H1 (cell line): ENCODE measurements at regions not wholly inside any gene's neighbourhood (a gene's known extent, or its start where the extent isn't known, plus 50 kb on each side); places are given as distances from the start of the nearest gene placed in this dataset.

Experiments
- CTCF ChIA-PET: fragments of 300-600 bp; sonication (Branson Sonifier 250); formaldehyde crosslinking; loops from one replicate; lab custom pipeline; 2021; ENCODE audit not compliant: partially characterized antibody; lab: Charles Lee
- POLR2A ChIA-PET: fragments of 300-600 bp; sonication (Branson Sonifier 250); formaldehyde crosslinking; loops from one replicate; lab custom pipeline; 2021; ENCODE audit warnings: inconsistent platforms; ENCODE audit not compliant: partially characterized antibody; lab: Charles Lee
- DNase-seq, 2 experiments: peaks; one replicate each; pipeline versions ENCODE4 v3.0.0 to v3.0.0-alpha.2; 2010 to 2022; ENCODE audit warnings: low spot score in 2 of 2, low read depth in 1 of 2, mixed read lengths in 1 of 2
- FAIRE-seq: peaks from 2 replicates; lab custom pipeline; 2011; peaks lifted over from hg19 to GRCh38; lab: Jason Lieb, UNC
- H2AFZ ChIP-seq: 2 replicates; pipeline ENCODE4 v1.8.1; 2012; ENCODE audit warnings: low read length, inconsistent platforms
- H2AK5ac ChIP-seq: 2 replicates; pipeline ENCODE4 v1.6.1; 2013; ENCODE audit warnings: low read depth, low read length
- H2BK120ac ChIP-seq: replicated peaks from 2 replicates; pipeline ENCODE3; 2013; ENCODE audit warnings: low read depth, low read length, inconsistent platforms
- H2BK12ac ChIP-seq: 2 replicates; pipeline ENCODE4 v1.6.1; 2013; ENCODE audit warnings: low read depth, low read length
- H2BK15ac ChIP-seq: 2 replicates; pipeline ENCODE4 v1.6.1; 2013; ENCODE audit warnings: low read length
- H2BK20ac ChIP-seq: 2 replicates; pipeline ENCODE4 v1.6.1; 2013; ENCODE audit warnings: low read length
- H2BK5ac ChIP-seq: 2 replicates; pipeline ENCODE4 v1.6.1; 2013; ENCODE audit warnings: low read depth, low read length
- H3K14ac ChIP-seq: 2 replicates; pipeline ENCODE4 v1.6.1; 2013; ENCODE audit warnings: inconsistent platforms; ENCODE audit not compliant: insufficient read length
- H3K18ac ChIP-seq: 2 replicates; pipeline ENCODE4 v1.6.1; 2013; ENCODE audit warnings: low read length; ENCODE audit errors: extremely low read depth
- H3K23ac ChIP-seq: 2 replicates; pipeline ENCODE4 v1.6.1; 2013; ENCODE audit warnings: inconsistent platforms; ENCODE audit not compliant: insufficient read length
- H3K23me2 ChIP-seq: 2 replicates; pipeline ENCODE4 v1.6.1; 2013; ENCODE audit warnings: low read depth, low read length
- H3K27ac ChIP-seq: 2 replicates; pipeline ENCODE4 v1.6.1; 2011; ENCODE audit warnings: low read depth, low read length, inconsistent platforms
- H3K27me3 ChIP-seq, 4 experiments: replicated peaks in 1 of 4; 1 replicate in 1 of 4; 2 replicates in 3 of 4; pipeline versions ENCODE4 v1.6.1 to v1.8.1; 2011 to 2013; ENCODE audit warnings: low read length in 3 of 4, mild to moderate bottlenecking in 3 of 4, inconsistent platforms in 2 of 4, mixed read lengths in 2 of 4, moderate library complexity in 1 of 4; ENCODE audit not compliant: control insufficient read depth in 3 of 4, insufficient read depth in 3 of 4; ENCODE audit errors: extremely low read depth in 1 of 4
- H3K36me3 ChIP-seq, 4 experiments: 2 replicates each; pipeline versions ENCODE4 v1.6.1 to v1.8.1; 2011 to 2013; ENCODE audit warnings: mild to moderate bottlenecking in 4 of 4, low read length in 3 of 4, moderate library complexity in 2 of 4, control low read depth in 1 of 4, inconsistent platforms in 1 of 4; ENCODE audit not compliant: insufficient read depth in 4 of 4, control insufficient read depth in 2 of 4
- H3K4ac ChIP-seq: replicated peaks from 2 replicates; pipeline ENCODE3; 2013; ENCODE audit warnings: low read length, low read depth, mixed read lengths, inconsistent platforms; ENCODE audit not compliant: insufficient read length
- H3K4me1 ChIP-seq, 4 experiments: replicated peaks in 1 of 4; 1 replicate in 1 of 4; 2 replicates in 3 of 4; pipeline versions ENCODE4 v1.6.1 to v1.8.1; 2011 to 2013; ENCODE audit warnings: low read length in 3 of 4, inconsistent platforms in 2 of 4, mixed read lengths in 1 of 4; ENCODE audit not compliant: insufficient read depth in 4 of 4, control insufficient read depth in 3 of 4
- H3K4me2 ChIP-seq, 2 experiments: 2 replicates each; pipeline versions ENCODE4 v1.6.1 to v1.8.1; 2011 to 2013; ENCODE audit warnings: low read depth in 2 of 2, low read length in 2 of 2, control low read depth in 1 of 2, inconsistent platforms in 1 of 2, mild to moderate bottlenecking in 1 of 2; ENCODE audit not compliant: insufficient read depth in 1 of 2
- H3K4me3 ChIP-seq, 4 experiments: fragments of 200-600, 300-600 bp in 1 of 4; sonication (generic), shearing (Covaris generic), sonication (Bioruptor Twin) in 1 of 4; 2 replicates each; pipeline versions ENCODE4 v1.5.1 to v1.8.1; 2011 to 2016; ENCODE audit warnings: low read length in 4 of 4, low read depth in 3 of 4, control low read depth in 2 of 4, inconsistent platforms in 2 of 4, mild to moderate bottlenecking in 2 of 4, mixed read lengths in 1 of 4, moderate library complexity in 1 of 4; ENCODE audit not compliant: insufficient read depth in 2 of 4; ENCODE audit errors: extremely low read depth in 1 of 4
- H3K56ac ChIP-seq: replicated peaks from 2 replicates; pipeline ENCODE3; 2013; ENCODE audit warnings: low read depth, mild to moderate bottlenecking, mixed read lengths, low read length, inconsistent platforms; ENCODE audit not compliant: insufficient read length
- H3K79me1 ChIP-seq: 2 replicates; pipeline ENCODE4 v1.6.1; 2013; ENCODE audit warnings: low read depth, low read length, control low read depth
- H3K79me2 ChIP-seq, 2 experiments: 2 replicates each; pipeline versions ENCODE4 v1.6.1 to v1.8.1; 2012 to 2013; ENCODE audit warnings: low read length in 2 of 2, mild to moderate bottlenecking in 2 of 2, inconsistent platforms in 1 of 2; ENCODE audit not compliant: insufficient read depth in 2 of 2, control insufficient read depth in 1 of 2
- H3K9ac ChIP-seq, 4 experiments: replicated peaks in 1 of 4; 1 replicate in 1 of 4; 2 replicates in 3 of 4; pipeline versions ENCODE4 v1.6.1 to v1.8.1; 2011 to 2013; ENCODE audit warnings: low read depth in 3 of 4, low read length in 3 of 4, control low read depth in 2 of 4, mild to moderate bottlenecking in 2 of 4, moderate library complexity in 2 of 4, inconsistent platforms in 1 of 4; ENCODE audit errors: extremely low read depth in 1 of 4
- H3K9me3 ChIP-seq, 2 experiments: 2 replicates each; pipeline versions ENCODE4 v1.6.1 to v1.8.1; 2012 to 2013; ENCODE audit warnings: mild to moderate bottlenecking in 2 of 2, moderate library complexity in 2 of 2, control low read depth in 1 of 2, inconsistent platforms in 1 of 2, low read depth in 1 of 2, low read length in 1 of 2, mixed read lengths in 1 of 2; ENCODE audit not compliant: insufficient read depth in 2 of 2
- H4K20me1 ChIP-seq, 2 experiments: replicated peaks in 1 of 2; 2 replicates each; pipeline versions ENCODE3 to v1.8.1; 2011 to 2013; ENCODE audit warnings: inconsistent platforms in 2 of 2, low read length in 2 of 2, mild to moderate bottlenecking in 1 of 2; ENCODE audit not compliant: insufficient read depth in 2 of 2, control insufficient read depth in 1 of 2
- H4K5ac ChIP-seq: 2 replicates; pipeline ENCODE4 v1.6.1; 2013; ENCODE audit warnings: low read length, low read depth, mixed read lengths, inconsistent platforms; ENCODE audit not compliant: insufficient read length
- H4K8ac ChIP-seq: 2 replicates; pipeline ENCODE4 v1.8.0; 2013; ENCODE audit warnings: mild to moderate bottlenecking, moderate library complexity, low read length, inconsistent platforms; ENCODE audit not compliant: insufficient read depth; ENCODE audit errors: extremely low read depth
- H4K91ac ChIP-seq: replicated peaks from 2 replicates; pipeline ENCODE3; 2013; ENCODE audit warnings: low read length, mixed read lengths, inconsistent platforms; ENCODE audit not compliant: insufficient read length
- BCL11A ChIP-seq, 2 experiments: IDR thresholded peaks; one replicate each; pipeline ENCODE4 v1.6.1; 2011; ENCODE audit warnings: low read depth in 2 of 2, low read length in 2 of 2, mild to moderate bottlenecking in 2 of 2
- FOSL1 ChIP-seq: IDR thresholded peaks from 2 replicates; pipeline ENCODE4 v1.6.1; 2011; ENCODE audit warnings: mild to moderate bottlenecking, low read depth, low read length, moderate library complexity; ENCODE audit not compliant: insufficient read depth
- HDAC6 ChIP-seq: IDR thresholded peaks from one replicate; pipeline ENCODE4 v1.7.1; 2012; ENCODE audit warnings: low read depth, mild to moderate bottlenecking, inconsistent platforms, low read length, moderate library complexity
- JUN ChIP-seq: IDR thresholded peaks from 2 replicates; pipeline ENCODE4 v1.6.1; 2011; ENCODE audit warnings: low read depth, mild to moderate bottlenecking, improper control_type of control experiment, low read length
- JUND ChIP-seq: IDR thresholded peaks from 2 replicates; pipeline ENCODE4 v1.6.1; 2011; ENCODE audit warnings: mild to moderate bottlenecking, improper control_type of control experiment, low read length
- RNF2 ChIP-seq: fragments of 200-900, 300-1000 bp; sonication (generic); IDR thresholded peaks from 2 replicates; pipeline ENCODE4 v1.7.1; 2016; ENCODE audit warnings: borderline replicate concordance, low read depth, mild to moderate bottlenecking, antibody characterized with exemption, low read length; ENCODE audit not compliant: poor library complexity, severe bottlenecking; ENCODE audit errors: missing control alignments
- SAP30 ChIP-seq: fragments of 300-600 bp; sonication (generic); IDR thresholded peaks from 2 replicates; pipeline ENCODE4 v1.7.1; 2012; ENCODE audit warnings: low read length, moderate library complexity, mild to moderate bottlenecking, inconsistent platforms; ENCODE audit not compliant: insufficient read depth, insufficient replicate concordance
- SIN3A ChIP-seq, 2 experiments: IDR thresholded peaks in 1 of 2; conservative IDR thresholded peaks in 1 of 2; 2 replicates each; pipeline ENCODE4 v1.6.1; 2011 to 2012; ENCODE audit warnings: low read length in 2 of 2, improper control_type of control experiment in 1 of 2, low read depth in 1 of 2, mild to moderate bottlenecking in 1 of 2
- SRF ChIP-seq: IDR thresholded peaks from 2 replicates; pipeline ENCODE4 v1.6.1; 2011; ENCODE audit warnings: mild to moderate bottlenecking, low read depth, low read length, moderate library complexity
- SUZ12 ChIP-seq: fragments of 200-600 bp; sonication (generic); IDR thresholded peaks from 2 replicates; pipeline ENCODE4 v1.6.1; 2012; ENCODE audit warnings: mild to moderate bottlenecking, inconsistent platforms, low read length, moderate library complexity, mixed read lengths
- WGBS, 2 experiments: shearing (Covaris generic) in 1 of 2; methylation state at CpG; one replicate each; pipeline versions ENCODE4 v1.1.6 to v1.1.7; 2013 to 2015; ENCODE audit warnings: low lambda C conversion rate in 2 of 2, mixed read lengths in 2 of 2, inconsistent platforms in 1 of 2, low coverage in 1 of 2, missing lambda C conversion rate in 1 of 2; ENCODE audit not compliant: insufficient replicate concordance in 2 of 2, insufficient coverage in 1 of 2, insufficient read length in 1 of 2; ENCODE audit errors: extremely low coverage in 1 of 2, missing lambda C conversion rate in 1 of 2; 5-methylcytosine and 5-hydroxymethylcytosine counted together
- TF ChIP-seq, protein P1 (sequence below): IDR thresholded peaks from 2 replicates; pipeline ENCODE4 v1.6.1; 2012; ENCODE audit warnings: inconsistent platforms
- TF ChIP-seq, protein P2 (sequence below): IDR thresholded peaks from 2 replicates; pipeline ENCODE4 v1.6.1; 2012; ENCODE audit warnings: low read length, inconsistent platforms

DNA sequence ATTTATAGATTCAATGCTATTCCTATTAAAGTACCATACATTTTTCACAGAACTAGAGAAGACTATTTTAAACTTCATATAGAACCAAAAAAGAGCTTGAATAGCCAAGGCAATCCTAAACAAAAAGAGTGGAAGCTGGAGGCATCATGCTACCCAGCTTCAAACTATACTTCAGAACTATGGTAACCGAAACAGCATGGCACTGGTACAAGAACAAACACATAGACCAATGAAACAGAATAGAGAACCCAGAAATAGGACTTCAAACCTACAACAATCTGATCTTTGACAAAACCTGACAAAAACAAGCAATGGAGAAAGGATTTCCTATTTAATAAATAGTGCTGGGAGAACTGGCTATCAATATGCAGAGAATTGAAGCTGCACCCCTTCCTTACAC lies 134.2 kb upstream of the PAQR3 start:
- WGBS, 2 experiments, result 67% methylated on average over 1 of the region's 1 CpG; no CpG with 5 or more reads in 1 of the 2 experiments
- Histone ChIP-seq H3K4me1 (no peaks in the 10 kb centered on the region), H3K9ac (no peak overlapping the region), H2BK5ac (no peak overlapping the region), H2AFZ (no peak overlapping the region), H4K5ac (no peak overlapping the region), H3K23ac (no peak overlapping the region), H2BK120ac (no peak overlapping the region), H3K23me2 (no peaks in the 10 kb centered on the region), H4K8ac (no peak overlapping the region), H3K4me3 (no peak overlapping the region), H2AK5ac (no peak overlapping the region), H2BK20ac (no peak overlapping the region), H3K4ac (no peak overlapping the region), H3K4me2 (no peak overlapping the region), H3K9me3 (0 out of 4 replicates have a peak, but pooled peaks cover 0 to 3% of the 10 kb centered on the region in 2 experiments), H3K27me3 (no peaks in the 10 kb centered on the region), H2BK12ac (no peak overlapping the region), H2BK15ac (no peak overlapping the region), H3K79me2 (no peaks in the 10 kb centered on the region), H3K27ac (no peak overlapping the region), H3K18ac (no peak overlapping the region), H3K79me1 (no peaks in the 10 kb centered on the region), H4K91ac (no peak overlapping the region), H3K36me3 (no peaks in the 10 kb centered on the region), H3K56ac (no peak overlapping the region), H4K20me1 (no peaks in the 10 kb centered on the region), H3K14ac (no peak overlapping the region)
- ChIA-PET POLR2A (no interaction called here), CTCF (no interaction called here)
- FAIRE-seq, result no peak
- TF ChIP-seq SRF, result no peak
- TF ChIP-seq, protein P1, sequence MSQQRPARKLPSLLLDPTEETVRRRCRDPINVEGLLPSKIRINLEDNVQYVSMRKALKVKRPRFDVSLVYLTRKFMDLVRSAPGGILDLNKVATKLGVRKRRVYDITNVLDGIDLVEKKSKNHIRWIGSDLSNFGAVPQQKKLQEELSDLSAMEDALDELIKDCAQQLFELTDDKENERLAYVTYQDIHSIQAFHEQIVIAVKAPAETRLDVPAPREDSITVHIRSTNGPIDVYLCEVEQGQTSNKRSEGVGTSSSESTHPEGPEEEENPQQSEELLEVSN, result no peak
- no peak for TF ChIP-seq HDAC6
- TF ChIP-seq RNF2, result no peak
- no peak for TF ChIP-seq FOSL1
- no peak for TF ChIP-seq SAP30
- no peak for TF ChIP-seq BCL11A (IDR thresholded peaks at IDR 0.05; ENCODE audit: low read depth in 2 of 2, low read length in 2 of 2)
- no peak for TF ChIP-seq JUN
- no peak for TF ChIP-seq SIN3A (conservative IDR thresholded peaks at IDR 0.05 in 1 of 2, IDR thresholded peaks at IDR 0.05 in 1 of 2; ENCODE audit: low read depth in 1 of 2, low read length in 2 of 2)
- TF ChIP-seq JUND, result no peak
- no peak for TF ChIP-seq SUZ12
- TF ChIP-seq, protein P2, sequence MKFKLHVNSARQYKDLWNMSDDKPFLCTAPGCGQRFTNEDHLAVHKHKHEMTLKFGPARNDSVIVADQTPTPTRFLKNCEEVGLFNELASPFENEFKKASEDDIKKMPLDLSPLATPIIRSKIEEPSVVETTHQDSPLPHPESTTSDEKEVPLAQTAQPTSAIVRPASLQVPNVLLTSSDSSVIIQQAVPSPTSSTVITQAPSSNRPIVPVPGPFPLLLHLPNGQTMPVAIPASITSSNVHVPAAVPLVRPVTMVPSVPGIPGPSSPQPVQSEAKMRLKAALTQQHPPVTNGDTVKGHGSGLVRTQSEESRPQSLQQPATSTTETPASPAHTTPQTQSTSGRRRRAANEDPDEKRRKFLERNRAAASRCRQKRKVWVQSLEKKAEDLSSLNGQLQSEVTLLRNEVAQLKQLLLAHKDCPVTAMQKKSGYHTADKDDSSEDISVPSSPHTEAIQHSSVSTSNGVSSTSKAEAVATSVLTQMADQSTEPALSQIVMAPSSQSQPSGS, result no peak
- DNase-seq, result no peak
